Endothelial cell of umbilical vein (primary cell): ENCODE measurements at regions not wholly inside any gene's neighbourhood (a gene's known extent, or its start where the extent isn't known, plus 50 kb on each side); places are given as distances from the start of the nearest gene placed in this dataset.

Experiments
- BruUV-seq: library from RNA; stranded (reverse); fragments of 400-500 nt; replicated peaks from 2 replicates; lab custom pipeline; 2021; lab: Mats Ljungman, UMichigan
- CTCF ChIA-PET: fragments of 300-600, 350-600 bp; sonication (Branson Sonifier 250); formaldehyde crosslinking; loops from one replicate; lab custom pipeline; 2021; ENCODE audit warnings: antibody characterized with exemption, inconsistent platforms; lab: Charles Lee
- POLR2A ChIA-PET: fragments of 300-600, 350-600 bp; sonication (Branson Sonifier 250); formaldehyde crosslinking; loops from one replicate; lab custom pipeline; 2021; ENCODE audit warnings: antibody characterized with exemption, inconsistent platforms; lab: Charles Lee
- DNase-seq: peaks from one replicate; pipeline ENCODE4 v3.0.0-alpha.2; 2011; ENCODE audit warnings: low read depth, low spot score
- FAIRE-seq: peaks from 2 replicates; lab custom pipeline; 2011; peaks lifted over from hg19 to GRCh38; lab: Jason Lieb, UNC
- H2AFZ ChIP-seq: 2 replicates; pipeline ENCODE4 v1.6.0; 2012; ENCODE audit warnings: low read depth, low read length, control low read depth, inconsistent platforms
- H3K27ac ChIP-seq: 2 replicates; pipeline ENCODE4 v1.5.1; 2011; ENCODE audit warnings: low read depth, mild to moderate bottlenecking, control low read depth, low read length, moderate library complexity; ENCODE audit not compliant: insufficient read depth
- H3K27me3 ChIP-seq, 2 experiments: 2 replicates each; pipeline versions ENCODE4 v1.6.0 to v1.6.1; 2011; ENCODE audit warnings: low read length in 2 of 2, mixed read lengths in 1 of 2; ENCODE audit not compliant: control insufficient read depth in 2 of 2, insufficient read depth in 2 of 2
- H3K36me3 ChIP-seq, 2 experiments: 2 replicates in 1 of 2; 3 replicates in 1 of 2; pipeline ENCODE4 v1.5.1; 2011; ENCODE audit warnings: low read length in 2 of 2, mild to moderate bottlenecking in 1 of 2, moderate library complexity in 1 of 2; ENCODE audit not compliant: control insufficient read depth in 2 of 2, insufficient read depth in 2 of 2; ENCODE audit errors: extremely low read depth in 1 of 2
- H3K4me1 ChIP-seq: 3 replicates; pipeline ENCODE4 v1.5.1; 2011; ENCODE audit warnings: mild to moderate bottlenecking, low read length; ENCODE audit not compliant: control insufficient read depth, insufficient read depth; ENCODE audit errors: extremely low read depth
- H3K4me2 ChIP-seq: 2 replicates; pipeline ENCODE4 v1.6.1; 2011; ENCODE audit warnings: low read length, control low read depth, mixed read lengths; ENCODE audit not compliant: insufficient read depth
- H3K4me3 ChIP-seq, 3 experiments: fragments of 200-600 bp in 1 of 3; sonication (generic), shearing (Covaris generic) in 1 of 3; replicated peaks in 1 of 3; 2 replicates each; pipeline ENCODE4 v1.5.1; 2011 to 2016; ENCODE audit warnings: control low read depth in 3 of 3, low read length in 3 of 3, mild to moderate bottlenecking in 2 of 3, inconsistent platforms in 1 of 3, low read depth in 1 of 3, moderate library complexity in 1 of 3; ENCODE audit not compliant: insufficient read depth in 1 of 3
- H3K79me2 ChIP-seq: 2 replicates; pipeline ENCODE4 v1.6.0; 2012; ENCODE audit warnings: low read length, inconsistent platforms; ENCODE audit not compliant: control insufficient read depth, insufficient read depth
- H3K9ac ChIP-seq: replicated peaks from 2 replicates; pipeline ENCODE3; 2011; ENCODE audit warnings: low read length, control low read depth; ENCODE audit not compliant: insufficient read depth; ENCODE audit errors: extremely low read depth
- H3K9me1 ChIP-seq: replicated peaks from 3 replicates; pipeline ENCODE4 v1.6.0; 2011; ENCODE audit warnings: mild to moderate bottlenecking, low read length; ENCODE audit not compliant: control insufficient read depth, insufficient read depth; ENCODE audit errors: extremely low read depth
- H3K9me3 ChIP-seq: replicated peaks from 2 replicates; pipeline ENCODE4 v1.5.1; 2012; ENCODE audit warnings: low read length, inconsistent platforms; ENCODE audit not compliant: control insufficient read depth, insufficient read depth
- H4K20me1 ChIP-seq: replicated peaks from 2 replicates; pipeline ENCODE3; 2011; ENCODE audit warnings: mild to moderate bottlenecking, low read length; ENCODE audit not compliant: control insufficient read depth, insufficient read depth; ENCODE audit errors: extremely low read depth
- CTCF ChIP-seq, 2 donors: IDR thresholded peaks; 1 replicate in 1 of 2; 2 replicates in 1 of 2; pipeline ENCODE4 v1.5.1; 2011; ENCODE audit warnings: low read length in 2 of 2, mild to moderate bottlenecking in 2 of 2, moderate library complexity in 2 of 2, control low read depth in 1 of 2, inconsistent platforms in 1 of 2, low read depth in 1 of 2; ENCODE audit not compliant: insufficient read depth in 1 of 2; ENCODE audit errors: extremely low read depth in 1 of 2
- EZH2 ChIP-seq: IDR thresholded peaks from 2 replicates; pipeline ENCODE4 v1.6.1; 2012; ENCODE audit warnings: borderline replicate concordance, low read depth, mild to moderate bottlenecking, moderate library complexity, low read length, inconsistent platforms; ENCODE audit not compliant: severe bottlenecking
- FOS ChIP-seq: IDR thresholded peaks from 2 replicates; pipeline ENCODE4 v1.6.1; 2011; ENCODE audit warnings: mild to moderate bottlenecking, low read length, moderate library complexity, borderline replicate concordance; ENCODE audit not compliant: insufficient read depth
- GATA2 ChIP-seq: IDR thresholded peaks from 2 replicates; pipeline ENCODE4 v1.7.0; 2011; ENCODE audit warnings: low read depth, mild to moderate bottlenecking, moderate library complexity, mixed read lengths, low read length; ENCODE audit not compliant: insufficient read length, insufficient read depth
- JUN ChIP-seq: IDR thresholded peaks from 2 replicates; pipeline ENCODE4 v1.6.1; 2011; ENCODE audit warnings: borderline replicate concordance, low read depth; ENCODE audit not compliant: insufficient read length, insufficient read depth
- MAX ChIP-seq: IDR thresholded peaks from 2 replicates; pipeline ENCODE4 v1.6.1; 2011; ENCODE audit not compliant: insufficient read depth, insufficient read length
- MYC ChIP-seq: IDR thresholded peaks from one replicate; pipeline ENCODE4 v1.6.1; 2011; ENCODE audit warnings: mild to moderate bottlenecking, low read depth, low read length
- POLR2A ChIP-seq: IDR thresholded peaks from 2 replicates; pipeline ENCODE4 v1.6.1; 2012; ENCODE audit warnings: low read depth, mild to moderate bottlenecking, control low read depth, low read length
- POLR2AphosphoS5 ChIP-seq: IDR thresholded peaks from 2 replicates; pipeline ENCODE4 v1.6.1; 2012; ENCODE audit warnings: low read depth, mild to moderate bottlenecking, control low read depth, low read length, moderate library complexity; ENCODE audit not compliant: insufficient read depth
- dilution Hi-C: fragments of 300-500 bp; cut with MboI; formaldehyde crosslinking; loops from one replicate; pipeline ENCODE4 v1.15.0; 2019; ENCODE audit warnings: low sequenced_read_pairs; ENCODE audit not compliant: extremely low pct_ligation_motif_present
- intact Hi-C: fragments of 100-400 bp; cut with micrococcal nuclease; formaldehyde crosslinking; loops from one replicate; pipeline ENCODE4 v1.10.0; 2022

- peak overlapping the region; percentile 15 for H3K27ac ChIP-seq
- no peaks in the 10 kb centered on the region for H3K36me3 ChIP-seq
- intact Hi-C loops (no loop called here), dilution Hi-C loops (no loop called here)
- no peaks in the 10 kb centered on the region for H3K79me2 ChIP-seq
- no peaks in the 10 kb centered on the region for H3K9me1 ChIP-seq
- H3K4me3 ChIP-seq = no peak overlapping the region
- H3K4me2 ChIP-seq = no peak overlapping the region
- no peaks in the 10 kb centered on the region for H3K9me3 ChIP-seq
- BruUV-seq = no TSS peak
- no peaks in the 10 kb centered on the region for H3K27me3 ChIP-seq
- DNase-seq = peak; percentile 9
- H4K20me1 ChIP-seq = no peaks in the 10 kb centered on the region
- no peak for TF ChIP-seq MAX
- TF ChIP-seq FOS = peak; percentile 20
- no peak for TF ChIP-seq CTCF (IDR thresholded peaks at IDR 0.05; ENCODE audit: extremely low read depth in 1 of 2, insufficient read depth in 1 of 2, low read depth in 1 of 2, low read length in 2 of 2)
- H3K4me1 ChIP-seq = peaks cover 9% of the 10 kb centered on the region
- no peak overlapping the region for H2AFZ ChIP-seq
- H3K9ac ChIP-seq = no peak overlapping the region
- ChIA-PET POLR2A (no interaction called here), CTCF (no interaction called here)
- no peak for FAIRE-seq
These were observed 140.7 kb upstream of the MCHR2 start for GRCh38 chr6:100134703-100135102.

- Histone ChIP-seq H3K4me2 (peak overlapping the region; percentile 8), H4K20me1 (no peaks in the 10 kb centered on the region), H3K4me1 (peaks cover 9% of the 10 kb centered on the region), H3K27ac (peak overlapping the region; percentile 15), H3K27me3 (no peaks in the 10 kb centered on the region), H3K4me3 (no peak overlapping the region), H3K9me3 (no peaks in the 10 kb centered on the region), H2AFZ (peak overlapping the region; percentile 26), H3K36me3 (no peaks in the 10 kb centered on the region), H3K9ac (no peak overlapping the region), H3K9me1 (no peaks in the 10 kb centered on the region), H3K79me2 (no peaks in the 10 kb centered on the region)
- peak; percentile 6 for DNase-seq
- no peak for FAIRE-seq
- POLR2A ChIA-PET = no interaction called here
- intact Hi-C loops = no loop called here
- dilution Hi-C loops = no loop called here
- CTCF ChIA-PET = interaction anchor here (1.4 kb wide), 1 partner anchor 24 kb away, joined by 3 read pairs; no protein-coding TSS in a partner anchor
- BruUV-seq = no TSS peak
- TF ChIP-seq POLR2A (no peak), EZH2 (no peak), CTCF (IDR thresholded peaks at IDR 0.05; ENCODE audit: extremely low read depth in 1 of 2, insufficient read depth in 1 of 2, low read depth in 1 of 2, low read length in 2 of 2) (no peak), JUN (no peak), MYC (no peak), POLR2AphosphoS5 (no peak), GATA2 (no peak), FOS (no peak), MAX (no peak)
These were observed 140.3 kb upstream of the MCHR2 start for GRCh38 chr6:100134297-100134696.
